Esophagus muscularis mucosa (tissue), 3 donors: ENCODE measurements at regions not wholly inside any gene's neighbourhood (a gene's known extent, or its start where the extent isn't known, plus 50 kb on each side); places are given as distances from the start of the nearest gene placed in this dataset.

Experiments used
- CTCF ChIP-seq, 3 experiments: fragments of 200-600 bp in 2 of 3; fragments of 450-650 bp in 1 of 3; sonication (generic) in 2 of 3; IDR thresholded peaks; one replicate each; pipeline ENCODE4 v1.5.1; 2017 to 2019; ENCODE audit warnings: antibody characterized with exemption in 3 of 3, mild to moderate bottlenecking in 2 of 3, moderate library complexity in 1 of 3
- POLR2A ChIP-seq: fragments of 450-650 bp; IDR thresholded peaks from one replicate; pipeline ENCODE4 v1.6.1; 2017; ENCODE audit warnings: antibody characterized with exemption, moderate library complexity, mild to moderate bottlenecking, low read depth
- POLR2AphosphoS5 ChIP-seq, 2 donors: sonication (generic); formaldehyde crosslinking; IDR thresholded peaks; one replicate each; pipeline ENCODE4 v1.6.1; 2017; ENCODE audit warnings: antibody characterized with exemption in 2 of 2

GRCh38 chr5:58060996-58061395, 398.9 kb downstream of the PLK2 start:
- TF ChIP-seq POLR2AphosphoS5 (IDR thresholded peaks at IDR 0.05) (no peak), POLR2A (no peak), CTCF (IDR thresholded peaks at IDR 0.05) (no peak)
